Endothelial cell of umbilical vein (primary cell): ENCODE measurements at regions not wholly inside any gene's neighbourhood (a gene's known extent, or its start where the extent isn't known, plus 50 kb on each side); places are given as distances from the start of the nearest gene placed in this dataset.

ENCODE experiments used
- BruUV-seq: library from RNA; stranded (reverse); fragments of 400-500 nt; replicated peaks from 2 replicates; lab custom pipeline; 2021; lab: Mats Ljungman, UMichigan
- CTCF ChIA-PET: fragments of 300-600, 350-600 bp; sonication (Branson Sonifier 250); formaldehyde crosslinking; loops from one replicate; lab custom pipeline; 2021; ENCODE audit warnings: antibody characterized with exemption, inconsistent platforms; lab: Charles Lee
- POLR2A ChIA-PET: fragments of 300-600, 350-600 bp; sonication (Branson Sonifier 250); formaldehyde crosslinking; loops from one replicate; lab custom pipeline; 2021; ENCODE audit warnings: antibody characterized with exemption, inconsistent platforms; lab: Charles Lee
- DNase-seq: peaks from one replicate; pipeline ENCODE4 v3.0.0-alpha.2; 2011; ENCODE audit warnings: low read depth, low spot score
- FAIRE-seq: peaks from 2 replicates; lab custom pipeline; 2011; peaks lifted over from hg19 to GRCh38; lab: Jason Lieb, UNC
- H2AFZ ChIP-seq: 2 replicates; pipeline ENCODE4 v1.6.0; 2012; ENCODE audit warnings: low read depth, low read length, control low read depth, inconsistent platforms
- H3K27ac ChIP-seq: 2 replicates; pipeline ENCODE4 v1.5.1; 2011; ENCODE audit warnings: low read depth, mild to moderate bottlenecking, control low read depth, low read length, moderate library complexity; ENCODE audit not compliant: insufficient read depth
- H3K27me3 ChIP-seq, 2 experiments: 2 replicates each; pipeline versions ENCODE4 v1.6.0 to v1.6.1; 2011; ENCODE audit warnings: low read length in 2 of 2, mixed read lengths in 1 of 2; ENCODE audit not compliant: control insufficient read depth in 2 of 2, insufficient read depth in 2 of 2
- H3K36me3 ChIP-seq, 2 experiments: 2 replicates in 1 of 2; 3 replicates in 1 of 2; pipeline ENCODE4 v1.5.1; 2011; ENCODE audit warnings: low read length in 2 of 2, mild to moderate bottlenecking in 1 of 2, moderate library complexity in 1 of 2; ENCODE audit not compliant: control insufficient read depth in 2 of 2, insufficient read depth in 2 of 2; ENCODE audit errors: extremely low read depth in 1 of 2
- H3K4me1 ChIP-seq: 3 replicates; pipeline ENCODE4 v1.5.1; 2011; ENCODE audit warnings: mild to moderate bottlenecking, low read length; ENCODE audit not compliant: control insufficient read depth, insufficient read depth; ENCODE audit errors: extremely low read depth
- H3K4me2 ChIP-seq: 2 replicates; pipeline ENCODE4 v1.6.1; 2011; ENCODE audit warnings: low read length, control low read depth, mixed read lengths; ENCODE audit not compliant: insufficient read depth
- H3K4me3 ChIP-seq, 3 experiments: fragments of 200-600 bp in 1 of 3; sonication (generic), shearing (Covaris generic) in 1 of 3; replicated peaks in 1 of 3; 2 replicates each; pipeline ENCODE4 v1.5.1; 2011 to 2016; ENCODE audit warnings: control low read depth in 3 of 3, low read length in 3 of 3, mild to moderate bottlenecking in 2 of 3, inconsistent platforms in 1 of 3, low read depth in 1 of 3, moderate library complexity in 1 of 3; ENCODE audit not compliant: insufficient read depth in 1 of 3
- H3K79me2 ChIP-seq: 2 replicates; pipeline ENCODE4 v1.6.0; 2012; ENCODE audit warnings: low read length, inconsistent platforms; ENCODE audit not compliant: control insufficient read depth, insufficient read depth
- H3K9ac ChIP-seq: replicated peaks from 2 replicates; pipeline ENCODE3; 2011; ENCODE audit warnings: low read length, control low read depth; ENCODE audit not compliant: insufficient read depth; ENCODE audit errors: extremely low read depth
- H3K9me1 ChIP-seq: replicated peaks from 3 replicates; pipeline ENCODE4 v1.6.0; 2011; ENCODE audit warnings: mild to moderate bottlenecking, low read length; ENCODE audit not compliant: control insufficient read depth, insufficient read depth; ENCODE audit errors: extremely low read depth
- H3K9me3 ChIP-seq: replicated peaks from 2 replicates; pipeline ENCODE4 v1.5.1; 2012; ENCODE audit warnings: low read length, inconsistent platforms; ENCODE audit not compliant: control insufficient read depth, insufficient read depth
- H4K20me1 ChIP-seq: replicated peaks from 2 replicates; pipeline ENCODE3; 2011; ENCODE audit warnings: mild to moderate bottlenecking, low read length; ENCODE audit not compliant: control insufficient read depth, insufficient read depth; ENCODE audit errors: extremely low read depth
- EZH2 ChIP-seq: IDR thresholded peaks from 2 replicates; pipeline ENCODE4 v1.6.1; 2012; ENCODE audit warnings: borderline replicate concordance, low read depth, mild to moderate bottlenecking, moderate library complexity, low read length, inconsistent platforms; ENCODE audit not compliant: severe bottlenecking
- FOS ChIP-seq: IDR thresholded peaks from 2 replicates; pipeline ENCODE4 v1.6.1; 2011; ENCODE audit warnings: mild to moderate bottlenecking, low read length, moderate library complexity, borderline replicate concordance; ENCODE audit not compliant: insufficient read depth
- GATA2 ChIP-seq: IDR thresholded peaks from 2 replicates; pipeline ENCODE4 v1.7.0; 2011; ENCODE audit warnings: low read depth, mild to moderate bottlenecking, moderate library complexity, mixed read lengths, low read length; ENCODE audit not compliant: insufficient read length, insufficient read depth
- JUN ChIP-seq: IDR thresholded peaks from 2 replicates; pipeline ENCODE4 v1.6.1; 2011; ENCODE audit warnings: borderline replicate concordance, low read depth; ENCODE audit not compliant: insufficient read length, insufficient read depth
- MYC ChIP-seq: IDR thresholded peaks from one replicate; pipeline ENCODE4 v1.6.1; 2011; ENCODE audit warnings: mild to moderate bottlenecking, low read depth, low read length
- POLR2A ChIP-seq: IDR thresholded peaks from 2 replicates; pipeline ENCODE4 v1.6.1; 2012; ENCODE audit warnings: low read depth, mild to moderate bottlenecking, control low read depth, low read length
- dilution Hi-C: fragments of 300-500 bp; cut with MboI; formaldehyde crosslinking; loops from one replicate; pipeline ENCODE4 v1.15.0; 2019; ENCODE audit warnings: low sequenced_read_pairs; ENCODE audit not compliant: extremely low pct_ligation_motif_present
- intact Hi-C: fragments of 100-400 bp; cut with micrococcal nuclease; formaldehyde crosslinking; loops from one replicate; pipeline ENCODE4 v1.10.0; 2022
- TF ChIP-seq, protein P1 (sequence below): IDR thresholded peaks from 2 replicates; pipeline ENCODE4 v1.6.1; 2011; ENCODE audit not compliant: insufficient read depth, insufficient read length
- TF ChIP-seq, protein P2 (sequence below), 2 donors: IDR thresholded peaks; 1 replicate in 1 of 2; 2 replicates in 1 of 2; pipeline ENCODE4 v1.5.1; 2011; ENCODE audit warnings: low read length in 2 of 2, mild to moderate bottlenecking in 2 of 2, moderate library complexity in 2 of 2, control low read depth in 1 of 2, inconsistent platforms in 1 of 2, low read depth in 1 of 2; ENCODE audit not compliant: insufficient read depth in 1 of 2; ENCODE audit errors: extremely low read depth in 1 of 2

GRCh38 chr5:9715891-9716335, 85.8 kb upstream of the TAS2R1 start:
- FAIRE-seq, result no peak
- Histone ChIP-seq H2AFZ (no peak overlapping the region), H4K20me1 (no peaks in the 10 kb centered on the region), H3K4me3 (no peak overlapping the region), H3K27ac (no peak overlapping the region), H3K9ac (no peak overlapping the region), H3K36me3 (no peaks in the 10 kb centered on the region), H3K4me2 (no peak overlapping the region), H3K9me3 (peaks cover 4% of the 10 kb centered on the region), H3K79me2 (no peaks in the 10 kb centered on the region), H3K9me1 (no peaks in the 10 kb centered on the region), H3K27me3 (no peaks in the 10 kb centered on the region), H3K4me1 (no peaks in the 10 kb centered on the region)
- no TSS peak for BruUV-seq
- POLR2A ChIA-PET, result no interaction called here
- TF ChIP-seq JUN (no peak), MYC (no peak), FOS (no peak), GATA2 (no peak), EZH2 (no peak), POLR2A (no peak)
- TF ChIP-seq, protein P1, sequence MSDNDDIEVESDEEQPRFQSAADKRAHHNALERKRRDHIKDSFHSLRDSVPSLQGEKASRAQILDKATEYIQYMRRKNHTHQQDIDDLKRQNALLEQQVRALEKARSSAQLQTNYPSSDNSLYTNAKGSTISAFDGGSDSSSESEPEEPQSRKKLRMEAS, result no peak
- TF ChIP-seq, protein P2, sequence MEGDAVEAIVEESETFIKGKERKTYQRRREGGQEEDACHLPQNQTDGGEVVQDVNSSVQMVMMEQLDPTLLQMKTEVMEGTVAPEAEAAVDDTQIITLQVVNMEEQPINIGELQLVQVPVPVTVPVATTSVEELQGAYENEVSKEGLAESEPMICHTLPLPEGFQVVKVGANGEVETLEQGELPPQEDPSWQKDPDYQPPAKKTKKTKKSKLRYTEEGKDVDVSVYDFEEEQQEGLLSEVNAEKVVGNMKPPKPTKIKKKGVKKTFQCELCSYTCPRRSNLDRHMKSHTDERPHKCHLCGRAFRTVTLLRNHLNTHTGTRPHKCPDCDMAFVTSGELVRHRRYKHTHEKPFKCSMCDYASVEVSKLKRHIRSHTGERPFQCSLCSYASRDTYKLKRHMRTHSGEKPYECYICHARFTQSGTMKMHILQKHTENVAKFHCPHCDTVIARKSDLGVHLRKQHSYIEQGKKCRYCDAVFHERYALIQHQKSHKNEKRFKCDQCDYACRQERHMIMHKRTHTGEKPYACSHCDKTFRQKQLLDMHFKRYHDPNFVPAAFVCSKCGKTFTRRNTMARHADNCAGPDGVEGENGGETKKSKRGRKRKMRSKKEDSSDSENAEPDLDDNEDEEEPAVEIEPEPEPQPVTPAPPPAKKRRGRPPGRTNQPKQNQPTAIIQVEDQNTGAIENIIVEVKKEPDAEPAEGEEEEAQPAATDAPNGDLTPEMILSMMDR (IDR thresholded peaks at IDR 0.05; ENCODE audit: extremely low read depth in 1 of 2, insufficient read depth in 1 of 2, low read depth in 1 of 2, low read length in 2 of 2), result no peak
- intact Hi-C loops (no loop called here), dilution Hi-C loops (no loop called here)
- no peak for DNase-seq
- CTCF ChIA-PET, result no interaction called here
